ENCODE measurements at regions not wholly inside any gene's neighbourhood (a gene's known extent, or its start where the extent isn't known, plus 50 kb on each side); places are given as distances from the start of the nearest gene placed in this dataset.
"Not testable (repeated sequence)": the region's sequence is repeated elsewhere in the genome, so short reads cannot be mapped to it uniquely, and the experiment has no call there.

DNA sequence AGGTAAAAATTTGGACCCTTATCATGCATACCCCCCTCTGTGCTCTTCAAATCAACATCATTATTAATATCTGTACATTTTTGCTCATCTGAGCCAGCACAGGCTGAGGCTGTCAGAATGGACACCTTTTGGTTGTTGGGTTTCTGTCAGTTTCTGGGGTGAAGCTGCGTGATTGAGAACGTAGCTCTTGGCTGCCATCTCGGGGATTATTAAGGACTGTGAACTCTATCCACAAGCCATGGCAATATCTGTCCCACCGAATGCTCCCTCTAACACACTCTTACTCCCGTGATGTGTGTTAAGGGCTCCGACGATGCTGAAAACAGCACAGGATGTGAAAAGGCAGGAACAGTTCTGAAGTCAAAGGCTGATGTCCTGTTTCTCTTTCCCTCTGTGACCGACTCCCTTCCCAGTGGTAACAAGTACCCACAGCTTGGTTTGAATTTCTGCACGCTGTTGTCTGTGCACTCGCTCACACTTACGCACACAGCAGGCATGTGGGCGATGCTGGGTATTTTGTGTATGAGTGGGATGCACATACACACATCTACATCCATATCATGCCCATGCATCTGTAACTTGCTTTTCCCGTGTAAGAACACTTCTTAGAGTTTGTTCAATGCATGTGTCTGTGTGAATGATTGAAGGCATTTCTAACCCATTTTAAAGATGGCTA lies 405.6 kb downstream of the TMEM121 start:
- peaks cover 38% of the 10 kb centered on the region for H3K27me3 Mint-ChIP-seq (ENCODE audit: low read depth)
- intact Hi-C loops (cut with micrococcal nuclease): no loop called here
- no peaks in the 10 kb centered on the region for H3K9me3 Mint-ChIP-seq
- no peak for DNase-seq (ENCODE audit: low spot score)
- H3K36me3 Mint-ChIP-seq (ENCODE audit: low read depth): no peaks in the 10 kb centered on the region
- H3K27ac Mint-ChIP-seq: no peak overlapping the region
- H3K4me1 Mint-ChIP-seq (ENCODE audit: low read depth): no peaks in the 10 kb centered on the region
- H3K4me3 Mint-ChIP-seq (ENCODE audit: low read depth): no peak overlapping the region

DNA sequence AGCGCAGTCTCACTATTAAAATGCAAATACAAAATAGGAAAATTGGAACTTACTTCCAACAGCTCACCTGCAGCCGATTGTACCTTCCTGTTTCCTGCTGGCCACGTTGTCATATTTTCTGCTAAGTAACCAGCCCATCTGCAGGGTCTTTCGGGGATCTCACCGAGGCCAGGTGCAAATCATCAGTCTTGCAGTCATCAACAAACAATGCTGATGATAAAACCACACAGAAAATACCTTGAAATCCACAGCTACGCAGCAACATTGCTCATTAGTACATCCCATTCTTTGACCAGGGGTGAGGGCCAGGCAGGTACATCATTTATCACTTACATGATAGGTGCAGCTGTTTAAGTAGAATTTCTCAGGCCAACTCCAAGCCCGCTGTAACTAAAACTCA lies 406.9 kb downstream of the TMEM121 start:
- no peak overlapping the region for H3K27ac Mint-ChIP-seq
- intact Hi-C loops (cut with micrococcal nuclease): no loop called here
- H3K9me3 Mint-ChIP-seq: no peaks in the 10 kb centered on the region
- no peak for DNase-seq (ENCODE audit: low spot score)
- peaks cover 33% of the 10 kb centered on the region for H3K27me3 Mint-ChIP-seq (ENCODE audit: low read depth)
- H3K4me3 Mint-ChIP-seq (ENCODE audit: low read depth): no peak overlapping the region
- no peaks in the 10 kb centered on the region for H3K4me1 Mint-ChIP-seq (ENCODE audit: low read depth)
- no peaks in the 10 kb centered on the region for H3K36me3 Mint-ChIP-seq (ENCODE audit: low read depth)

DNA sequence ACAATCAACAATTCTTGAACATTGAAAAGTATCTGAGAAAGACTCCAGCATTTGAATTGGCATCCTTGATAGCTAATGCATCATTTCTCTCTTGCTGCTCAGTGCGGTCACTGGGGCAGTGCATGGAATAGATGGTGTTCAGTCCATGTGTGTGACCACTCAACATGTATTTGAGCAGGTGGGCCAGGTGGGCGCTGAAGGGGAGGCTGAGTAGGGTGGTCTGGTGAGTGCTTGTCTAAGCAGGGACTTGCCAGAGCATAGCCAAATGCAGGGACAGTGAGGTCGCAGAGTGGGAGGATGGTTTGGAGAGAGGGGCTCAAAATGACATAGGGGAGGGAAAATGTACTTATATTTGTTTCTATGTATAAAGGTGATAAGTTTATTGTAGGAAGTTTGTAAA lies 409.0 kb downstream of the TMEM121 start:
- H3K36me3 Mint-ChIP-seq (ENCODE audit: low read depth): peaks cover 6% of the 10 kb centered on the region
- intact Hi-C loops (cut with micrococcal nuclease): no loop called here
- no peaks in the 10 kb centered on the region for H3K4me1 Mint-ChIP-seq (ENCODE audit: low read depth)
- H3K4me3 Mint-ChIP-seq (ENCODE audit: low read depth): no peak overlapping the region
- DNase-seq (ENCODE audit: low spot score): no peak
- H3K27me3 Mint-ChIP-seq (ENCODE audit: low read depth): peaks cover 30% of the 10 kb centered on the region
- H3K9me3 Mint-ChIP-seq: peaks cover 13% of the 10 kb centered on the region
- no peak overlapping the region for H3K27ac Mint-ChIP-seq

DNA sequence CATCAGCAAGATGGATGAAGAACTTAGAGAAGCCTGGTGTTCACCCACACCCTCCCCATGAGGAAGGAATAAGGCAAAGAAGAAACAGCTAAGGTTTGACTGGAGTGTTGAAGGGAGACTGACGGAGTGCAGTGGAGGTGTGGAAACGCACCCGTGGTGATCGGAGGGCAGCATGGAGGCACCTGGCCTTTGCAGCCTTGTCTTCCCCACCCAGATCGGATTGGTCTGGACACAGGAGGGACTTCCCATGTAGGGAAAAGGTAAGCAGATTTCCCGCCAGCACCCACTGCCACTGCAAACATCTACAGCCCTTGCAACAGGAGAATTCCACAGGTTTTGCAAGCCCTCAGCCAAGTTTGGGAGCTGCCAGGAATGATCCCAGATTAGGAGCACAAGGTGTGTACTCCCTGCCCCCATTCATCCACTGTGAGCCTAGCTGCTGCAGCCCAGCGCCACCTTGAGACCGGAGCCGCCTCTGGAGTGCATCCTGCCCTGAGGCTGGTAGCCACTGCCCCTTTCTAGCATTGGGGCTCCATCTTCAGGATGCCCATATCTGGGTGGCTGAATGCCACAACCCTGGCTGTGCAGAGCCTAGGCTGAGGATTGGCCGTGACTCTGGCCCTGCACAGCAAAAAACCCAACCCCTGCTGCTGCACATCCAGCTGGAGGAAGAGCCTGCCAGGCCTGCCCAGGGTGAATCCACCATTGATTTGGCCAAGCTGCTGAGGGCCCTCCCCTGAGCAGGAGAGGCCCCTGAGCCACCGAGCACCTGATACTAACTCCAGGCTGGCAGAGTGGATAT lies 411.1 kb downstream of the TMEM121 start:
- no peak overlapping the region for H3K27ac Mint-ChIP-seq
- peaks cover 13% of the 10 kb centered on the region for H3K9me3 Mint-ChIP-seq
- intact Hi-C loops (cut with micrococcal nuclease): no loop called here
- H3K36me3 Mint-ChIP-seq (ENCODE audit: low read depth): peaks cover 6% of the 10 kb centered on the region
- no peaks in the 10 kb centered on the region for H3K4me1 Mint-ChIP-seq (ENCODE audit: low read depth)
- no peak overlapping the region for H3K4me3 Mint-ChIP-seq (ENCODE audit: low read depth)
- H3K27me3 Mint-ChIP-seq (ENCODE audit: low read depth): peaks cover 17% of the 10 kb centered on the region
- DNase-seq (ENCODE audit: low spot score): peak; percentile 3

DNA sequence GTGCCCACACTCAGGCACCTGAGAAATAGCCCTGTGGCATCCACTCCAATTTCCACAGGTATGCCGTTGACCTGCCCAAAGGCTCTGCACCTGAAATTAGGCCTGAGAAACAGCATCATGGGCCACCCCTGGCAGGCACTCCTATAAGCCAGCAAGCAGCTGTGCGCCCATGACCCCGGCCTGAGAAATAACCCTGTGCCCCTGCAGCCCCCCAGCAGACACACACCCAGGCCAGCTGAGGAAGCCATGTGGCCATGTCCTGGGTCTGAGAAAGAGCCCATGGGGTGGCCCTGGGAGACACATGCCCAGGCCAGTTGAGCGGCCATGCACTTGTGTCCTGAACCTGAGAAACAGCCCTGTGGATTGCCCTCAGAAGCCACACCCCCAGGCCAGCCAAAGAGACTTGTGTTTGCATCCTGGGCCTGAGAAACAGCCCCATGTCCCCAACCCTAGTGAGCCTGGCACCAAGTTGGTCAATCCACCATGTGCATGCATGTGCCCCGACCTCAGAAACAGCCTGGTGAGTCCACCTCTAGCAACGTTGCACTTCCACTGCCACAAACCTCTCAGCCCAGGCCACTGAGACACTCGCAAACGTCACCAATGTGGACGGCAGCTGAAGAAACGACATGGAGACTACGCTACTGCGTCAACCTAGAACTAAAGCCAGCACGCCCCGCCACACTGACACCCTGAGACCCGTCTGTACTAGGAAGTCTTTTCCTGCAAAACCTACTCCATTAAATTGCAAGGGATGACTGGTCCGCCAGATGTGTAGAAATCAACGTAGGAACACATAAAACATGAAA lies 411.9 kb downstream of the TMEM121 start:
- Mint-ChIP-seq H3K27ac (no peak overlapping the region), H3K9me3 (peaks cover 13% of the 10 kb centered on the region), H3K4me3 (ENCODE audit: low read depth) (no peak overlapping the region), H3K36me3 (ENCODE audit: low read depth) (peaks cover 6% of the 10 kb centered on the region), H3K27me3 (ENCODE audit: low read depth) (peaks cover 14% of the 10 kb centered on the region), H3K4me1 (ENCODE audit: low read depth) (no peaks in the 10 kb centered on the region)
- intact Hi-C loops (cut with micrococcal nuclease): no loop called here
- DNase-seq (ENCODE audit: low spot score): no peak

DNA sequence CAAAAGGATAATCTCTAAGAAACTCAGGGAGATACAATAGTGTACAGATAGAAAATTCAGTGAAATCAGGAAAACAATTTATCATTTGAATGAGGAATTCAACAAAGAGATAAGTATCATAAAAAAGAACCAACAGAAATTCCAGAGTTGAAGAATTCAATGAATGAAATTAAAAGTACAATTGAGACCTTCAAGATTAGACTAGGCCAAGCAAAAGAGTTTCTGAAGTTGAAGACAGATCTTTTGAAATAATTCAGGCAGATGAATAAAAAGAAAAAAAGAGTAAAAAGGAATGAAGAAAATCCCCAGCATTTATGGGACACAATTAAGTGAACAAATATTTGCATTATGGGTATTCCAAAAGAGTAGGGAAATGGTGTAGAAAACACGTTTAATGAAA lies 412.6 kb downstream of the TMEM121 start:
- H3K4me3 Mint-ChIP-seq (ENCODE audit: low read depth): no peak overlapping the region
- no peak for DNase-seq (ENCODE audit: low spot score)
- no peaks in the 10 kb centered on the region for H3K4me1 Mint-ChIP-seq (ENCODE audit: low read depth)
- H3K36me3 Mint-ChIP-seq (ENCODE audit: low read depth): peaks cover 6% of the 10 kb centered on the region
- H3K9me3 Mint-ChIP-seq: peaks cover 13% of the 10 kb centered on the region
- H3K27ac Mint-ChIP-seq: no peak overlapping the region
- intact Hi-C loops (cut with micrococcal nuclease): no loop called here
- peaks cover 7% of the 10 kb centered on the region for H3K27me3 Mint-ChIP-seq (ENCODE audit: low read depth)

DNA sequence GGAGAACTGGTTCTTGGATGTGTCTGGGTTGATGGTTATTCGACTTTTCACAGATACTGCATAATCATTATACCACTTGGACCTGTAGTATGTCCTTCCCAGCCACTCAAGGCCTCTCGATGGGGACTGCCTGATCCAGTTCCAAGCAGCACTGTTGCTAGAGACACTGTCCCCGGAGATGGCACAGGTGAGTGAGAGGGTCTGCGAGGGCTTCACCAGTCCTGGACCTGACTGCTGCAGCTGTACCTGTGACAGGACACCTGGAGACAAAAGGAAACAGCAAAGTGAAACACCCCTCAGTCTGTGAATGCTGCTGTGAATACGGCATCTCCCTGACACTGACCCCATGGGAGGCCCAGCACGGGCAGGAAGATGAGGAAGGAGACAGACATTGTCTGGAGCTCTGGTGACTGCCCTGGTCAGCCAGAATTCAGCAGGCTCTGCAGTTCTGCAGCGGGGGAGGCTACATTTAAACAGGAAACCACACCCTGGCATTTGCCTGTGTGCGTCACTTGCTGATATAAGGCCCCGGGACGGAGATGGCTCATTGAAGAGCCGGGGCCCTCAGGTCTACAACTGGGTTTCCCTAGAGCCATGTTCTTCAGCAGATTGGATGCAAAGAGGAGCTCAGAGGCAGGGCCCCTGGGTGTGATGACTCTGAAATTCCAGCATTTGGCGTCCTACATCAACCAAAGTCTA lies 413.6 kb downstream of the TMEM121 start:
- Mint-ChIP-seq H3K27ac (no peak overlapping the region), H3K9me3 (peaks cover 13% of the 10 kb centered on the region), H3K36me3 (ENCODE audit: low read depth) (peaks cover 6% of the 10 kb centered on the region), H3K4me1 (ENCODE audit: low read depth) (peaks cover 1% of the 10 kb centered on the region), H3K4me3 (ENCODE audit: low read depth) (no peak overlapping the region), H3K27me3 (ENCODE audit: low read depth) (peaks cover 6% of the 10 kb centered on the region)
- intact Hi-C loops (cut with micrococcal nuclease): loop anchor here (5.0 kb wide), 1 partner anchor 263 kb away; no protein-coding TSS in a partner anchor
- peak; percentile 4 for DNase-seq (ENCODE audit: low spot score)

DNA sequence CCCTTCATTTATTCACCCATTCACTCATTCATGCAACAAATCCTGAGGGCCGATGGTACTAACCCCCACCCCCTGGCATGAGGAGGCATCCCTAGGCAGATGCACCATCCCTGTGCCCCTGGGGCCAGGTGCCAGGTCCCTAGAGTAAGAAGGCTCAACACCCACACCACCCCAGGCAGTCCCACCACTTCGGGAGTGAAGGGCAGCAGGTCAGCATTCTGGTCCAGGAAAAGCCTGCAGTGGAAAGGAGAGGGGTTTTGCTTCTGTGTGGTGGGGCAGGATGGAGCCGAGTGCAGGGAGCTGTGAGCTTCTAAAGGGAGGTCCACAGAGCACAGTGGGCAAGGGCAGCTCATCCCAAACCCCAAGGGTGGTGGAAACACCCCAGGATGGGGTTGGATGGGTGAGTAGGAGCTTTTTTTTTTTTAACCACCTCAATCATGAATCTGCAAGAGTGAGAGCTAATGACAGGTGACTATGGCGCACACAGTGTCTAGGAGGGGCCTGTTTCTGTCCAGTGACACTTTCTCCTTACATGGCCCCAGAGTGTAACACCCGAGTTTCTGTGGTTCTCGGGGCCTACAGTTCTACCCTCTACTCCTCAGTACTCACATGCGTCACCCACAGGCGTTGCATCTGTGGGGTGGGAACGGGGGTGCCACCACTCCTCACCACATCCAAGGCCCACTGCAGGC lies 414.3 kb downstream of the TMEM121 start:
- peaks cover 6% of the 10 kb centered on the region for H3K36me3 Mint-ChIP-seq (ENCODE audit: low read depth)
- H3K4me3 Mint-ChIP-seq (ENCODE audit: low read depth): no peak overlapping the region
- peaks cover 1% of the 10 kb centered on the region for H3K27me3 Mint-ChIP-seq (ENCODE audit: low read depth)
- intact Hi-C loops (cut with micrococcal nuclease): loop anchor here (5.0 kb wide), 1 partner anchor 263 kb away; no protein-coding TSS in a partner anchor
- peaks cover 13% of the 10 kb centered on the region for H3K9me3 Mint-ChIP-seq
- peaks cover 1% of the 10 kb centered on the region for H3K4me1 Mint-ChIP-seq (ENCODE audit: low read depth)
- no peak for DNase-seq (ENCODE audit: low spot score)
- no peak overlapping the region for H3K27ac Mint-ChIP-seq

DNA sequence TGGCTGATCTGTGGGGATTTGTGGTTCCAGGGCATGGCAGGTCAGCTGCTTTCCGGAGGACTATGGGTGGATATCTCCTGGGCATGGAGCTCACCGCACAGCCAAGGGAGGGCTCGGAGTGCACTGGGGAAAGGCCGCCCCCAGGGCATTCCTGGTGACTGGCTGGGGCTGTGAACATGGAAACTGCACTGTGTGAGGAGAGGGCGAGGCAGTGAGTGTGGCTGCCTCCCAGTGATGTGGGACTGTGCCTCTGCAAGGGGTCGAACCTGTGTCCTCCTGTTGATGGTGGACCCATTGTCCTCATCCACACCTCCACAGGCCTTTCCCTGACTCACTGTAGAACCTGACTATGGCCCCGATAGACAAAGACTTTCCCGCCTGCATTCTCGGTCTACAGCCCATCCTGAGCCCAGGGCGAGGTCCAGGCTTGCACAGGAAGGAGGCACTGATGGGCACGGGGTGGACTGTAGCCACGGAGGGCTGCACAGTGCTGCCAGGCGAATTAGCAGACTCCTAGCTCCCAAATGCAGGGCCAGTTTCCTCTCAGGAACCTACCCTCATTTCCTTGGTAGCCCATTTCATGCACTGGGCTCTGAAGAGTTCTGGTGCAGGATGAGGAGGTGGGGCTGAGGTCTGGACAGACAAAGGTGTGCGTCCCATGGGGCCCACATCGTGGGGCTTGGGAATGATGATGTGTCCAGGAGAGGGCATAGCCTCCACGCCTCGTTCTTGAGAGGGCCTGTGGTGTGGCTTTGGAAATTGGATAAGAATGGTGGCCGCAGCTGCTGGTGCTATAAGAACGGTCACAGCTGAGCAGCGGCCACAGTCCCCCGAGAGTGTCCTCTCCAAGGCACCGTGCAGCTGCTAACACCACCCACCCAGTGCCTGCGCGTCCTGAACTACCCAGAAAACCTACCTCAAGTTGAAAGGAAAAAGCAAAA lies 415.1 kb downstream of the TMEM121 start:
- no peak overlapping the region for H3K4me3 Mint-ChIP-seq (ENCODE audit: low read depth)
- H3K4me1 Mint-ChIP-seq (ENCODE audit: low read depth): peaks cover 1% of the 10 kb centered on the region
- H3K36me3 Mint-ChIP-seq (ENCODE audit: low read depth): peaks cover 6% of the 10 kb centered on the region
- H3K27me3 Mint-ChIP-seq (ENCODE audit: low read depth): no peaks in the 10 kb centered on the region
- DNase-seq (ENCODE audit: low spot score): peak; percentile 4
- intact Hi-C loops (cut with micrococcal nuclease): loop anchor here (5.0 kb wide), 1 partner anchor 264 kb away; no protein-coding TSS in a partner anchor
- peaks cover 13% of the 10 kb centered on the region for H3K9me3 Mint-ChIP-seq
- no peak overlapping the region for H3K27ac Mint-ChIP-seq

DNA sequence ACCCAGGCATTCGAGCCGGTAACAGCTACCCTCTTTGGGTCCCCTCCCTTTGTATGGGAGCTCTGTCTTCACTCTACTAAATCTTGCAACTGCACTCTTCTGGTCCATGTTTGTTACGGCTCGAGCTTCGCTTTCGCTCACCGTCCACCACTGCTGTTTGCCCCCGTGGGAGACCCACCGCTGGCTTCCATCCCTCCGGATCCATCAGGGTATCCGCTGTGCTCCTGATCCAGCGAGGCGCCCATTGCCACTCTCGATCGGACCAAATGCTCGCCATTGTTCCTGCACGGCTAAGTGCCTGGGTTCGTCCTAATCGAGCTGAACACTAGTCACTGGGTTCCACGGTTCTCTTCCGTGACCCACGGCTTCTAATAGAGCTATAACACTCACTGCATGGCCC lies 416.3 kb downstream of the TMEM121 start:
- intact Hi-C loops (cut with micrococcal nuclease): loop anchor here (5.0 kb wide), 1 partner anchor 265 kb away; no protein-coding TSS in a partner anchor
- not testable (repeated sequence) for H3K27me3 Mint-ChIP-seq (ENCODE audit: low read depth); H3K36me3 Mint-ChIP-seq (ENCODE audit: low read depth); H3K4me3 Mint-ChIP-seq (ENCODE audit: low read depth); H3K4me1 Mint-ChIP-seq (ENCODE audit: low read depth); H3K27ac Mint-ChIP-seq
- H3K9me3 Mint-ChIP-seq: peaks cover 13% of the 10 kb centered on the region
- DNase-seq (ENCODE audit: low spot score): peak; percentile 3

DNA sequence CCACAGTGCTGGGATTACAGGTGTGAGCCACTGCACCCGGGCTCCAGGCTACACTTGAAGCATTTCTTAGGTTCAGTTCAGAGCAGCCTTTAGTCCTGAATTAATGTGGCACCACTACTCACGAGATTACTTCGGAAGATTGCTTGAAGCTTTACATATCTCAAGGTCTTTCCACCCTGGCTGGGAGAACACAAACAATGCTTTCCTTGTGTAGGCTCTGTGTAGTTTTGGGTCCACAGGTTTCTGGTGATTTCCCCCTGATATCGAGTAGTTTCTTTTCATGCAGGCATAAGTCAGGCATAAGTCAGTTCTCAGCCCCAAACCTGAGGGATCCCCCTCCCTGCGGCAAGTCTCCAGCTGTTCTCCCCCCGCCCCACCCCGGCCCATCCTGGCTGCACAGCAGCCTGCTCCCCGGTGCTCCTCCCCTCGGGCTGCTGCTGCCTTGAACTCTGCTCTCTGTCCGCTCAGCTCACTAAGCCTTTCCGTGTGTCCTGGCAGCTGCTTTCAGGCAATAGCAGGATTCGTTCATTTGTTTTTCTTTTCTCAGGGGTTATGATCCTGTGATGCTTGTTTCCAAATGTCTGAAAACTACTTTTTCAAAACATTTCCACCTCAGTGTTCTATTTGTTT lies 417.7 kb downstream of the TMEM121 start:
- Mint-ChIP-seq H3K27me3 (ENCODE audit: low read depth) (no peaks in the 10 kb centered on the region), H3K4me3 (ENCODE audit: low read depth) (no peak overlapping the region), H3K9me3 (peaks cover 6% of the 10 kb centered on the region), H3K27ac (no peak overlapping the region), H3K4me1 (ENCODE audit: low read depth) (peaks cover 1% of the 10 kb centered on the region), H3K36me3 (ENCODE audit: low read depth) (peaks cover under 1% of the 10 kb centered on the region)
- intact Hi-C loops (cut with micrococcal nuclease): loop anchor here (5.0 kb wide), 1 partner anchor 267 kb away; no protein-coding TSS in a partner anchor
- no peak for DNase-seq (ENCODE audit: low spot score)

Measured in activated T-helper 2 cell treated with anti-CD3 and anti-CD28 coated beads, Interferon-gamma antibody, Interleukin-2, Interleukin-4, amounts not matched to agents 10 μg/mL and 5 μg/mL and 100 μg/mL, durations not matched to agents 14 hours and 24 hours and 36 hours (primary cell).